Ovary (tissue), 3 donors: ENCODE measurements at regions not wholly inside any gene's neighbourhood (a gene's known extent, or its start where the extent isn't known, plus 50 kb on each side); places are given as distances from the start of the nearest gene placed in this dataset.

Experiments
- CTCF ChIP-seq, 3 donors: fragments of 450-650 bp in 2 of 3; fragments of 200-600 bp in 1 of 3; IDR thresholded peaks; one replicate each; pipeline versions ENCODE4 v1.5.1 to v1.8.0; 2016 to 2022; ENCODE audit warnings: antibody characterized with exemption in 3 of 3, mild to moderate bottlenecking in 1 of 3
- EP300 ChIP-seq: sonication (generic); formaldehyde crosslinking; IDR thresholded peaks from one replicate; pipeline ENCODE4 v1.6.1; 2017; ENCODE audit warnings: antibody characterized with exemption
- POLR2A ChIP-seq: fragments of 450-650 bp; IDR thresholded peaks from one replicate; pipeline ENCODE4 v1.6.1; 2017; ENCODE audit warnings: antibody characterized with exemption, mild to moderate bottlenecking, moderate library complexity
- donor health status: DM: no; HTN: no; CAD: no.

GRCh38 chr4:180909279-180909678, 1333.9 kb upstream of the TENM3 start:
- no peak for TF ChIP-seq CTCF (IDR thresholded peaks at IDR 0.05)
- no peak for TF ChIP-seq POLR2A
- TF ChIP-seq EP300 = no peak
